G401 (cell line): ENCODE measurements at regions not wholly inside any gene's neighbourhood (a gene's known extent, or its start where the extent isn't known, plus 50 kb on each side); places are given as distances from the start of the nearest gene placed in this dataset.
A peak's percentile ranks its signal among the peaks of the same experiment; 100 is the strongest.

ENCODE experiments used
- DNase-seq: peaks from one replicate; pipeline ENCODE4 v3.0.0-alpha.2; 2015; ENCODE audit warnings: low spot score
- in situ Hi-C: cut with HindIII; loops from 2 replicates; pipeline ENCODE4 v1.10.0; 2016; ENCODE audit warnings: low sequenced_read_pairs, mixed read lengths

GRCh38 chr11:92376146-92376599 is 151.6 kb downstream of the FAT3 start:
- no peak for DNase-seq
- in situ Hi-C loops = no loop called here

- DNase-seq = no peak
- in situ Hi-C loops = no loop called here
Measured at GRCh38 chr11:92376680-92377079, 152.1 kb downstream of the FAT3 start.

GRCh38 chr11:92380882-92381281 is 156.3 kb downstream of the FAT3 start:
- in situ Hi-C loops = no loop called here
- DNase-seq = no peak

GRCh38 chr11:92382311-92382710 is 157.7 kb downstream of the FAT3 start:
- in situ Hi-C loops = no loop called here
- DNase-seq = no peak

GRCh38 chr11:92383430-92383829 is 158.8 kb downstream of the FAT3 start:
- DNase-seq = no peak
- in situ Hi-C loops = no loop called here

- DNase-seq = no peak
- in situ Hi-C loops = no loop called here
Measured at GRCh38 chr11:92384358-92384757, 159.7 kb downstream of the FAT3 start.

GRCh38 chr11:92384802-92385201 is 160.2 kb downstream of the FAT3 start:
- DNase-seq = peak; percentile 73
- in situ Hi-C loops = no loop called here

GRCh38 chr11:92386577-92386976 is 162.0 kb downstream of the FAT3 start:
- in situ Hi-C loops = no loop called here
- no peak for DNase-seq

GRCh38 chr11:92387859-92388258 is 163.2 kb downstream of the FAT3 start:
- in situ Hi-C loops = no loop called here
- no peak for DNase-seq

GRCh38 chr11:92388380-92388779 is 163.8 kb downstream of the FAT3 start:
- no peak for DNase-seq
- in situ Hi-C loops = no loop called here

GRCh38 chr11:92390783-92391182 is 166.2 kb downstream of the FAT3 start:
- no peak for DNase-seq
- in situ Hi-C loops = no loop called here

GRCh38 chr11:92391364-92391763 is 166.7 kb downstream of the FAT3 start:
- in situ Hi-C loops = no loop called here
- DNase-seq = no peak

GRCh38 chr11:92391808-92392207 is 167.2 kb downstream of the FAT3 start:
- DNase-seq = no peak
- in situ Hi-C loops = no loop called here

GRCh38 chr11:92393218-92393617 is 168.6 kb downstream of the FAT3 start:
- in situ Hi-C loops = no loop called here

GRCh38 chr11:92396133-92396532 is 171.5 kb downstream of the FAT3 start:
- no peak for DNase-seq
- in situ Hi-C loops = no loop called here

More at GRCh38 chr11:92393218-92393617, 168.6 kb downstream of the FAT3 start:
- peak; percentile 1 for DNase-seq

GRCh38 chr11:92397221-92397755 is 172.7 kb downstream of the FAT3 start:
- in situ Hi-C loops = no loop called here

GRCh38 chr11:92399705-92400104 is 175.1 kb downstream of the FAT3 start:
- DNase-seq = no peak
- in situ Hi-C loops = no loop called here

More at GRCh38 chr11:92397221-92397755, 172.7 kb downstream of the FAT3 start:
- DNase-seq = no peak

GRCh38 chr11:92401520-92401919 is 176.9 kb downstream of the FAT3 start:
- in situ Hi-C loops = no loop called here
- no peak for DNase-seq

GRCh38 chr11:92406472-92406871 is 181.9 kb downstream of the FAT3 start:
- in situ Hi-C loops = no loop called here
- no peak for DNase-seq

GRCh38 chr11:92409355-92409754 is 184.7 kb downstream of the FAT3 start:
- DNase-seq = no peak
- in situ Hi-C loops = no loop called here

- in situ Hi-C loops = no loop called here
- no peak for DNase-seq
Measured at GRCh38 chr11:92409956-92410355, 185.3 kb downstream of the FAT3 start.

GRCh38 chr11:92410526-92410925 is 185.9 kb downstream of the FAT3 start:
- in situ Hi-C loops = no loop called here
- DNase-seq = no peak
